ENCODE measurements at regions not wholly inside any gene's neighbourhood (a gene's known extent, or its start where the extent isn't known, plus 50 kb on each side); places are given as distances from the start of the nearest gene placed in this dataset.

DNA sequence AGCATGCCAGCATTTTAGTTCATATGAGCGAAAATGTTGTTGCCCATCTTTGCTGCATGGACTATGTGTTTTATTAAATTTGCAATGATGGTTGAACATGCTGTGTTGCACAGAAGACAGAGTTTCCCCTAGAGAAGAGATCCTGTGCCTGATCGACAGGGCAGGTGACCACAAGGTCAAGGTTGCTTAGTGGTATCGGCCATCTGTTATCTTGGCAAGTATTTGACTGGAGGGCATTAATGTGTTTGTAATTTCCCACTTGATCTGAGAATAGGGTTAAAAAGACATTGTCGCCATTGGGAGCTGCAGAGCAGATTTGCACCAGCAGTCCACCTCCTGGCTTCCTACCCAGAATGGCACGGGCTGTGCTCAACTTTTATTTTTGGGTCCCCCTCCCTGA is 1523.6 kb upstream of the WWC1 start:
- no peak overlapping the region for H3K27ac Mint-ChIP-seq
- WGBS, 2 experiments (ENCODE audit: insufficient coverage in 1 of 2, insufficient read length in 1 of 2): 95 to 100% methylated on average over 5 of the region's 5 CpGs
- no peaks in the 10 kb centered on the region for H3K27me3 Mint-ChIP-seq (ENCODE audit: insufficient read depth)

DNA sequence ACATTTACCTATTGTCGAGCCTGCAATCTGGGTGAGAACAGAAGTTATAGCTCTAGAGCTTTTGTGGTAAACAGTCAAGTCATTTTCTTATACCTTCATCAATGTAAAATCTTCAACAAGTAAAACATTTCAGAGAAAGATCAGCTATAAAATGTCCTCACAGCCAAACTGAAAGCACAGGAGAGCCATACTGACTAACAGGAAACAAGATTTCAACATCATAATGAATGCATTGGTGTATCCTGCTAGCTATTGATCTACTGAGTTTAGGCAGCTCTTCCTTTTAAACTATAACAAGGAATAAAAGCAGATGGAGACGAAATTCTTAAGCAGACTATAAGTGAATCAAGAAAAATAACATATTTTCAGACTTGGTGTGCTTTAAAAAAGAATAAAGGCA is 1522.9 kb upstream of the WWC1 start:
- Histone ChIP-seq H3K27ac (ENCODE audit: low read depth, low read length) (no peak overlapping the region), H3K36me3 (ENCODE audit: control insufficient read depth, insufficient read depth, low read length) (no peaks in the 10 kb centered on the region), H3K9ac (ENCODE audit: extremely low read depth, low read length, poor library complexity, severe bottlenecking) (no peak overlapping the region), H3K4me1 (ENCODE audit: control insufficient read depth, insufficient read depth, low read length) (no peaks in the 10 kb centered on the region), H3K27me3 (ENCODE audit: control insufficient read depth, insufficient read depth, low read length, poor library complexity, severe bottlenecking) (no peaks in the 10 kb centered on the region), H3K4me3 (ENCODE audit: low read length) (no peak overlapping the region), H3K9me3 (ENCODE audit: control insufficient read depth, low read length) (peaks cover 10% of the 10 kb centered on the region)
- no peak overlapping the region for H3K4me3 Mint-ChIP-seq
- peaks cover 11% of the 10 kb centered on the region for H3K9me3 Mint-ChIP-seq
- no peak for DNase-seq
- no peaks in the 10 kb centered on the region for H3K4me1 Mint-ChIP-seq
- 74 to 100% methylated on average over 1 to 2 of the region's 2 CpGs for WGBS, 2 experiments (ENCODE audit: insufficient coverage in 1 of 2, insufficient read length in 1 of 2)
- H3K36me3 Mint-ChIP-seq (ENCODE audit: low read depth): peaks cover 10% of the 10 kb centered on the region
- H3K27me3 Mint-ChIP-seq (ENCODE audit: insufficient read depth): no peaks in the 10 kb centered on the region
- H3K27ac Mint-ChIP-seq: no peak overlapping the region
- TF ChIP-seq, protein P1, sequence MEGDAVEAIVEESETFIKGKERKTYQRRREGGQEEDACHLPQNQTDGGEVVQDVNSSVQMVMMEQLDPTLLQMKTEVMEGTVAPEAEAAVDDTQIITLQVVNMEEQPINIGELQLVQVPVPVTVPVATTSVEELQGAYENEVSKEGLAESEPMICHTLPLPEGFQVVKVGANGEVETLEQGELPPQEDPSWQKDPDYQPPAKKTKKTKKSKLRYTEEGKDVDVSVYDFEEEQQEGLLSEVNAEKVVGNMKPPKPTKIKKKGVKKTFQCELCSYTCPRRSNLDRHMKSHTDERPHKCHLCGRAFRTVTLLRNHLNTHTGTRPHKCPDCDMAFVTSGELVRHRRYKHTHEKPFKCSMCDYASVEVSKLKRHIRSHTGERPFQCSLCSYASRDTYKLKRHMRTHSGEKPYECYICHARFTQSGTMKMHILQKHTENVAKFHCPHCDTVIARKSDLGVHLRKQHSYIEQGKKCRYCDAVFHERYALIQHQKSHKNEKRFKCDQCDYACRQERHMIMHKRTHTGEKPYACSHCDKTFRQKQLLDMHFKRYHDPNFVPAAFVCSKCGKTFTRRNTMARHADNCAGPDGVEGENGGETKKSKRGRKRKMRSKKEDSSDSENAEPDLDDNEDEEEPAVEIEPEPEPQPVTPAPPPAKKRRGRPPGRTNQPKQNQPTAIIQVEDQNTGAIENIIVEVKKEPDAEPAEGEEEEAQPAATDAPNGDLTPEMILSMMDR (conservative IDR thresholded peaks at IDR 0.05): no peak

More for the DNA sequence above, 1523.6 kb upstream of the WWC1 start:
- TF ChIP-seq, protein P1 (conservative IDR thresholded peaks at IDR 0.05): no peak
- Mint-ChIP-seq H3K9me3 (peaks cover 11% of the 10 kb centered on the region), H3K36me3 (ENCODE audit: low read depth) (peaks cover 10% of the 10 kb centered on the region), H3K4me3 (no peak overlapping the region), H3K4me1 (no peaks in the 10 kb centered on the region)
- Histone ChIP-seq H3K36me3 (ENCODE audit: control insufficient read depth, insufficient read depth, low read length) (no peaks in the 10 kb centered on the region), H3K4me1 (ENCODE audit: control insufficient read depth, insufficient read depth, low read length) (no peaks in the 10 kb centered on the region), H3K27ac (ENCODE audit: low read depth, low read length) (no peak overlapping the region), H3K4me3 (ENCODE audit: low read length) (no peak overlapping the region), H3K9ac (ENCODE audit: extremely low read depth, low read length, poor library complexity, severe bottlenecking) (no peak overlapping the region), H3K27me3 (ENCODE audit: control insufficient read depth, insufficient read depth, low read length, poor library complexity, severe bottlenecking) (no peaks in the 10 kb centered on the region), H3K9me3 (ENCODE audit: control insufficient read depth, low read length) (peaks cover 10% of the 10 kb centered on the region)
- no peak for DNase-seq

DNA sequence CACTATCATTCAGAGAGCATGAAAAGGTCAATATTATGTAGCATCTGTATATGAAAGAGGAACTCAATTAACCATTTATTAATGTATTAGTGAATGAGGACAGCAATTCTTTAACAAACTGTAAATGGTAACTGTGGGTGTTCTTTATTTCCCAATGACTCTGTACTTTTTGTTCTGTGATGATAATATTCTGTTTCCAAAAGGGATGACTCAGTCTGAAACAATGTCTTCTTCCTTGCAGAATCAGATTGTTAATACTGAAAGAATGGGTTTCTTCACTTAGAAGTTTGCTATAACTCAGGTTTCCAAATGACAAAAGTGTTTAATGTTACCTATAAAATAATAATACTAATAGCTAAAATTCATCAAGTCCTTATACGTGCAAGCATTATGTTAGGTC is 1518.7 kb upstream of the WWC1 start:
- peaks cover 11% of the 10 kb centered on the region for H3K9me3 Mint-ChIP-seq

More for the DNA sequence above, 1518.7 kb upstream of the WWC1 start:
- 63% methylated on average over 1 of the region's 1 CpG; no CpG with 5 or more reads in 1 of the 2 experiments for WGBS, 2 experiments (ENCODE audit: insufficient coverage in 1 of 2, insufficient read length in 1 of 2)
- no peak overlapping the region for H3K9ac ChIP-seq (ENCODE audit: extremely low read depth, low read length, poor library complexity, severe bottlenecking)
- H3K27ac ChIP-seq (ENCODE audit: low read depth, low read length): no peak overlapping the region
- TF ChIP-seq, protein P1 (conservative IDR thresholded peaks at IDR 0.05): no peak
- peaks cover 10% of the 10 kb centered on the region for H3K9me3 ChIP-seq (ENCODE audit: control insufficient read depth, low read length)
- no peaks in the 10 kb centered on the region for H3K4me1 ChIP-seq (ENCODE audit: control insufficient read depth, insufficient read depth, low read length)
- no peaks in the 10 kb centered on the region for H3K27me3 ChIP-seq (ENCODE audit: control insufficient read depth, insufficient read depth, low read length, poor library complexity, severe bottlenecking)
- Mint-ChIP-seq H3K36me3 (ENCODE audit: low read depth) (peaks cover 10% of the 10 kb centered on the region), H3K4me1 (no peaks in the 10 kb centered on the region), H3K27ac (no peak overlapping the region), H3K4me3 (no peak overlapping the region), H3K27me3 (ENCODE audit: insufficient read depth) (no peaks in the 10 kb centered on the region)
- H3K4me3 ChIP-seq (ENCODE audit: low read length): no peak overlapping the region
- DNase-seq: no peak
- H3K36me3 ChIP-seq (ENCODE audit: control insufficient read depth, insufficient read depth, low read length): no peaks in the 10 kb centered on the region

All from endodermal cell (in vitro differentiated cells).